ENCODE measurements at regions not wholly inside any gene's neighbourhood (a gene's known extent, or its start where the extent isn't known, plus 50 kb on each side); places are given as distances from the start of the nearest gene placed in this dataset.

GRCh38 chr9:17024129-17024528 lies 110.7 kb upstream of the CNTLN start:
- Mint-ChIP-seq H3K27me3 (ENCODE audit: insufficient read depth) (no peaks in the 10 kb centered on the region), H3K4me3 (no peak overlapping the region), H3K4me1 (no peaks in the 10 kb centered on the region), H3K27ac (no peak overlapping the region), H3K9me3 (no peaks in the 10 kb centered on the region), H3K36me3 (ENCODE audit: low read depth) (no peaks in the 10 kb centered on the region)
- no peak for DNase-seq
- Histone ChIP-seq H3K27ac (ENCODE audit: low read depth, low read length) (no peak overlapping the region), H3K4me3 (ENCODE audit: low read length) (no peak overlapping the region), H3K9me3 (ENCODE audit: control insufficient read depth, low read length) (no peaks in the 10 kb centered on the region), H3K36me3 (ENCODE audit: control insufficient read depth, insufficient read depth, low read length) (no peaks in the 10 kb centered on the region), H3K9ac (ENCODE audit: extremely low read depth, low read length, poor library complexity, severe bottlenecking) (no peak overlapping the region), H3K4me1 (ENCODE audit: control insufficient read depth, insufficient read depth, low read length) (no peaks in the 10 kb centered on the region), H3K27me3 (ENCODE audit: control insufficient read depth, insufficient read depth, low read length, poor library complexity, severe bottlenecking) (no peaks in the 10 kb centered on the region)
- 100% methylated on average over 2 of the region's 2 CpGs; no CpG with 5 or more reads in 1 of the 2 experiments for WGBS, 2 experiments (ENCODE audit: insufficient coverage in 1 of 2, insufficient read length in 1 of 2)
- TF ChIP-seq CTCF (conservative IDR thresholded peaks at IDR 0.05), result no peak

DNA sequence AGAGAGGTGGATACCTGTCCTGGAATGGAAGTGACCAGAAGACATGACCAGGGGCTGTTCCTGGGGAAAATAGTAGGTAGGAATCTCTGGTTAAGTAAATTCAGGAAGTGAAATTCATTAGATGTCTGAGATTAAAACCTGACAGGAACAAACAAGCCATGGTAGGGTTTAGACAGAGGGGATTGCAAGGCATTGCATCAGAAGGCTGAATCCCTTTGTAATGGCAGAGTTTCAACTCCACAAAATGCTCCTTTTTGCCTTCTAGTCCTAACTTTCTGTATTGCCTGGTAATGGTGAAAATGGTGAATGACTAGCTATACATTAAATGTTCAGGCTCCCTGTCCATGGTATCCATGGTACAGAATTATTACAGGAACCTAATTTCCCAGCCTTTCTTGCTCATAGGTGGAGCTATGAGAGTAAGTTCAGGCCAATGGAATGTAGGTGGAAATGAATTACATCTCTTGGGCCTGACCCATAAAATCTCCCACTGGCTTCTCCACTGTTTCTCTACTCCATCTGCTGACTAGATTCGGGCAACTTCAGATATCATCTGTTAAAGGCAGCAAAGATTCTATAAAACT lies 113.4 kb upstream of the CNTLN start:
- H3K36me3 ChIP-seq (ENCODE audit: control insufficient read depth, insufficient read depth, low read length), result no peaks in the 10 kb centered on the region
- no peak overlapping the region for H3K9ac ChIP-seq (ENCODE audit: extremely low read depth, low read length, poor library complexity, severe bottlenecking)
- H3K4me3 Mint-ChIP-seq, result no peak overlapping the region
- no peaks in the 10 kb centered on the region for H3K36me3 Mint-ChIP-seq (ENCODE audit: low read depth)
- WGBS, 2 experiments (ENCODE audit: insufficient coverage in 1 of 2, insufficient read length in 1 of 2), result 100% methylated on average over 1 of the region's 1 CpG; no CpG with 5 or more reads in 1 of the 2 experiments
- no peaks in the 10 kb centered on the region for H3K9me3 Mint-ChIP-seq
- no peak overlapping the region for H3K27ac Mint-ChIP-seq
- H3K4me3 ChIP-seq (ENCODE audit: low read length), result no peak overlapping the region
- H3K9me3 ChIP-seq (ENCODE audit: control insufficient read depth, low read length), result no peaks in the 10 kb centered on the region
- H3K27me3 Mint-ChIP-seq (ENCODE audit: insufficient read depth), result peaks cover 3% of the 10 kb centered on the region
- H3K27me3 ChIP-seq (ENCODE audit: control insufficient read depth, insufficient read depth, low read length, poor library complexity, severe bottlenecking), result no peaks in the 10 kb centered on the region
- H3K27ac ChIP-seq (ENCODE audit: low read depth, low read length), result no peak overlapping the region
- peaks cover 3% of the 10 kb centered on the region for H3K4me1 Mint-ChIP-seq
- no peaks in the 10 kb centered on the region for H3K4me1 ChIP-seq (ENCODE audit: control insufficient read depth, insufficient read depth, low read length)
- DNase-seq, result no peak
- TF ChIP-seq CTCF (conservative IDR thresholded peaks at IDR 0.05), result no peak

DNA sequence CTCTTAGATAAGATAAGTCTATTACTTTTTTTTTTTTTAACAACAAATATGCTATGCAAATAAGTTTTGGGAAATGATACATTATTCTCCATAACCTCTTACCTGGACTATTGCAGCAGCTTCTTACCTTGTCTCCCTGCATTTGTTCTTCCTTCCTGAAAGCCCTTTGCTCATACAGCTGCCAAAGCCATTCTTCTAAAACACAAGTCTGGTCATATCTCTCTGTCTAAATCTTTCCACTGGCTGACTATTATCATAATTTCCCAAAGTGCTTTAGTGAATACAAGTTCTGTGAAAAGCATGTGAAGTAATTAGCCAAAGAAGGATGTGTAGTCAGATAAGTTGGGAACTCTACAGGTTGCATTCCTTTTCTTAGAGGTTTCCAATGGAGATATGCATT lies 115.4 kb upstream of the CNTLN start:
- Histone ChIP-seq H3K27me3 (ENCODE audit: control insufficient read depth, insufficient read depth, low read length, poor library complexity, severe bottlenecking) (no peaks in the 10 kb centered on the region), H3K9ac (ENCODE audit: extremely low read depth, low read length, poor library complexity, severe bottlenecking) (no peak overlapping the region), H3K4me1 (ENCODE audit: control insufficient read depth, insufficient read depth, low read length) (no peaks in the 10 kb centered on the region), H3K36me3 (ENCODE audit: control insufficient read depth, insufficient read depth, low read length) (no peaks in the 10 kb centered on the region), H3K4me3 (ENCODE audit: low read length) (no peak overlapping the region), H3K9me3 (ENCODE audit: control insufficient read depth, low read length) (no peaks in the 10 kb centered on the region), H3K27ac (ENCODE audit: low read depth, low read length) (no peak overlapping the region)
- Mint-ChIP-seq H3K4me3 (no peak overlapping the region), H3K27ac (no peak overlapping the region), H3K4me1 (peaks cover 3% of the 10 kb centered on the region), H3K36me3 (ENCODE audit: low read depth) (no peaks in the 10 kb centered on the region), H3K9me3 (no peaks in the 10 kb centered on the region), H3K27me3 (ENCODE audit: insufficient read depth) (peaks cover 3% of the 10 kb centered on the region)
- no peak for TF ChIP-seq CTCF (conservative IDR thresholded peaks at IDR 0.05)
- DNase-seq, result no peak

Measured in endodermal cell (in vitro differentiated cells).